ENCODE measurements at regions not wholly inside any gene's neighbourhood (a gene's known extent, or its start where the extent isn't known, plus 50 kb on each side); places are given as distances from the start of the nearest gene placed in this dataset.

- Histone ChIP-seq H3K27me3 (no peaks in the 10 kb centered on the region), H3K27ac (no peak overlapping the region), H3K4me1 (peaks cover 11 to 32% of the 10 kb centered on the region in 2 donors), H3K4me3 (replicated peaks in 1 of 3) (no peak overlapping the region), H3K36me3 (no peaks in the 10 kb centered on the region), H3K9me3 (no peaks in the 10 kb centered on the region)
- WGBS, 2 donors = 85 to 87% methylated on average over 6 of the region's 6 CpGs
- intact Hi-C loops (cut with DNase I) = no loop called here
- no peak for DNase-seq
- TF ChIP-seq CTCF (IDR thresholded peaks at IDR 0.05) (no peak), POLR2A (IDR thresholded peaks at IDR 0.05) (no peak)
Observed at GRCh38 chr5:14004598-14005394, 60.3 kb upstream of the DNAH5 start.

GRCh38 chr5:14003936-14004335, 59.4 kb upstream of the DNAH5 start:
- H3K4me3 ChIP-seq (replicated peaks in 1 of 3) = no peak overlapping the region
- H3K27ac ChIP-seq = no peak overlapping the region
- H3K4me1 ChIP-seq = peaks cover 4 to 24% of the 10 kb centered on the region in 2 donors
- no peaks in the 10 kb centered on the region for H3K36me3 ChIP-seq
- no peaks in the 10 kb centered on the region for H3K27me3 ChIP-seq
- WGBS, 2 donors = 59 to 60% methylated on average over 4 of the region's 4 CpGs
- intact Hi-C loops (cut with DNase I) = no loop called here
- H3K9me3 ChIP-seq = no peaks in the 10 kb centered on the region
- TF ChIP-seq POLR2A (IDR thresholded peaks at IDR 0.05) (no peak), CTCF (IDR thresholded peaks at IDR 0.05) (no peak)
- DNase-seq = peak in 1 of 2 donors; percentile 30

GRCh38 chr5:14003513-14003912, 59.0 kb upstream of the DNAH5 start:
- Histone ChIP-seq H3K4me1 (peaks cover 2 to 20% of the 10 kb centered on the region in 2 donors), H3K27ac (no peak overlapping the region), H3K9me3 (no peaks in the 10 kb centered on the region), H3K27me3 (no peaks in the 10 kb centered on the region), H3K36me3 (no peaks in the 10 kb centered on the region), H3K4me3 (replicated peaks in 1 of 3) (no peak overlapping the region)
- DNase-seq = no peak
- intact Hi-C loops (cut with DNase I) = no loop called here
- TF ChIP-seq CTCF (IDR thresholded peaks at IDR 0.05) (no peak), POLR2A (IDR thresholded peaks at IDR 0.05) (no peak)
- WGBS, 2 donors = 90 to 97% methylated on average over 2 of the region's 2 CpGs

GRCh38 chr5:13998254-13998653, 53.8 kb upstream of the DNAH5 start:
- Histone ChIP-seq H3K4me1 (no peaks in the 10 kb centered on the region), H3K4me3 (replicated peaks in 1 of 3) (no peak overlapping the region), H3K27ac (no peak overlapping the region), H3K36me3 (no peaks in the 10 kb centered on the region), H3K9me3 (no peaks in the 10 kb centered on the region), H3K27me3 (no peaks in the 10 kb centered on the region)
- 50 to 75% methylated on average over 4 of the region's 4 CpGs for WGBS, 2 donors
- no peak for DNase-seq
- TF ChIP-seq CTCF (IDR thresholded peaks at IDR 0.05) (no peak), POLR2A (IDR thresholded peaks at IDR 0.05) (no peak)
- intact Hi-C loops (cut with DNase I) = no loop called here

GRCh38 chr5:13997514-13997913, 53.0 kb upstream of the DNAH5 start:
- no peaks in the 10 kb centered on the region for H3K27me3 ChIP-seq
- H3K36me3 ChIP-seq = no peaks in the 10 kb centered on the region
- H3K4me1 ChIP-seq = no peaks in the 10 kb centered on the region
- intact Hi-C loops (cut with DNase I) = no loop called here
- WGBS, 2 donors = 95 to 96% methylated on average over 2 of the region's 2 CpGs
- TF ChIP-seq CTCF (IDR thresholded peaks at IDR 0.05) (no peak), POLR2A (IDR thresholded peaks at IDR 0.05) (no peak)
- no peak overlapping the region for H3K27ac ChIP-seq
- H3K4me3 ChIP-seq (replicated peaks in 1 of 3) = no peak overlapping the region
- DNase-seq = no peak
- H3K9me3 ChIP-seq = no peaks in the 10 kb centered on the region

All from thyroid gland (tissue), 4 donors.